Neural progenitor cell (in vitro differentiated cells): ENCODE measurements at regions not wholly inside any gene's neighbourhood (a gene's known extent, or its start where the extent isn't known, plus 50 kb on each side); places are given as distances from the start of the nearest gene placed in this dataset.

Experiments
- DNase-seq: peaks from one replicate; pipeline ENCODE4 v3.0.0-alpha.2; 2016; ENCODE audit warnings: low spot score
- H2AFZ ChIP-seq: fragments of 200-600 bp; sonication (generic); replicated peaks from 2 replicates; pipeline ENCODE4 v1.6.1; 2016; ENCODE audit warnings: antibody characterized with exemption
- H3F3A ChIP-seq: fragments of 200-600 bp; sonication (generic); 2 replicates; pipeline ENCODE4 v1.6.1; 2016; ENCODE audit warnings: antibody characterized with exemption, low read depth
- H3K27ac ChIP-seq: fragments of 200-600 bp; sonication (generic); 2 replicates; pipeline ENCODE4 v1.5.1; 2016; ENCODE audit warnings: mild to moderate bottlenecking
- H3K27me3 ChIP-seq: fragments of 200-600 bp; sonication (generic); 2 replicates; pipeline ENCODE4 v1.6.1; 2016; ENCODE audit warnings: mild to moderate bottlenecking, moderate library complexity
- H3K36me3 ChIP-seq: fragments of 200-600 bp; sonication (generic); 2 replicates; pipeline ENCODE4 v1.5.1; 2016
- H3K4me1 ChIP-seq: fragments of 200-600 bp; sonication (generic); 2 replicates; pipeline ENCODE4 v1.6.1; 2016; ENCODE audit warnings: mixed run types
- H3K4me2 ChIP-seq: fragments of 200-600 bp; sonication (generic); 2 replicates; pipeline ENCODE4 v1.6.1; 2016
- H3K4me3 ChIP-seq: fragments of 200-600 bp; sonication (generic); 2 replicates; pipeline ENCODE4 v1.5.1; 2016
- H3K79me2 ChIP-seq: fragments of 200-600 bp; sonication (generic); 2 replicates; pipeline ENCODE4 v1.6.1; 2016; ENCODE audit warnings: low read depth
- H3K9ac ChIP-seq: fragments of 200-600 bp; sonication (generic); 2 replicates; pipeline ENCODE4 v1.6.1; 2016
- H3K9me3 ChIP-seq: fragments of 200-600 bp; sonication (generic); 2 replicates; pipeline ENCODE4 v1.5.1; 2016; ENCODE audit warnings: low read depth
- H4K20me1 ChIP-seq: fragments of 200-600 bp; sonication (generic); 2 replicates; pipeline ENCODE4 v1.6.1; 2016; ENCODE audit warnings: low read depth
- H3K27ac Mint-ChIP-seq: 3 replicates; pipeline ENCODE4 v1.8.0; 2021; ENCODE audit warnings: mixed read lengths
- H3K27me3 Mint-ChIP-seq: 2 replicates; pipeline ENCODE4 v1.8.0; 2022; ENCODE audit warnings: low read depth, mild to moderate bottlenecking, inconsistent platforms, moderate library complexity, mixed read lengths; ENCODE audit not compliant: insufficient read depth
- H3K36me3 Mint-ChIP-seq: 3 replicates; pipeline ENCODE4 v1.8.0; 2021; ENCODE audit warnings: mixed read lengths
- H3K4me1 Mint-ChIP-seq: 3 replicates; pipeline ENCODE4 v1.8.0; 2021; ENCODE audit warnings: mixed read lengths
- H3K4me3 Mint-ChIP-seq: 3 replicates; pipeline ENCODE4 v1.8.0; 2021; ENCODE audit warnings: mild to moderate bottlenecking, moderate library complexity, mixed read lengths
- H3K9me3 Mint-ChIP-seq: 3 replicates; pipeline ENCODE4 v1.8.0; 2020; ENCODE audit warnings: mixed read lengths
- EZH2 ChIP-seq: fragments of 200-600 bp; sonication (generic); IDR thresholded peaks from 2 replicates; pipeline ENCODE4 v1.6.1; 2017; ENCODE audit warnings: antibody characterized with exemption, mild to moderate bottlenecking, moderate library complexity
- EZH2phosphoT487 ChIP-seq: fragments of 200-600 bp; sonication (generic); IDR thresholded peaks from 2 replicates; pipeline ENCODE4 v1.6.1; 2017; ENCODE audit warnings: antibody characterized with exemption
- TF ChIP-seq, protein P1 (sequence below): fragments of 200-600 bp; sonication (generic); IDR thresholded peaks from 2 replicates; pipeline ENCODE4 v1.5.1; 2017; ENCODE audit warnings: antibody characterized with exemption, mild to moderate bottlenecking

DNA sequence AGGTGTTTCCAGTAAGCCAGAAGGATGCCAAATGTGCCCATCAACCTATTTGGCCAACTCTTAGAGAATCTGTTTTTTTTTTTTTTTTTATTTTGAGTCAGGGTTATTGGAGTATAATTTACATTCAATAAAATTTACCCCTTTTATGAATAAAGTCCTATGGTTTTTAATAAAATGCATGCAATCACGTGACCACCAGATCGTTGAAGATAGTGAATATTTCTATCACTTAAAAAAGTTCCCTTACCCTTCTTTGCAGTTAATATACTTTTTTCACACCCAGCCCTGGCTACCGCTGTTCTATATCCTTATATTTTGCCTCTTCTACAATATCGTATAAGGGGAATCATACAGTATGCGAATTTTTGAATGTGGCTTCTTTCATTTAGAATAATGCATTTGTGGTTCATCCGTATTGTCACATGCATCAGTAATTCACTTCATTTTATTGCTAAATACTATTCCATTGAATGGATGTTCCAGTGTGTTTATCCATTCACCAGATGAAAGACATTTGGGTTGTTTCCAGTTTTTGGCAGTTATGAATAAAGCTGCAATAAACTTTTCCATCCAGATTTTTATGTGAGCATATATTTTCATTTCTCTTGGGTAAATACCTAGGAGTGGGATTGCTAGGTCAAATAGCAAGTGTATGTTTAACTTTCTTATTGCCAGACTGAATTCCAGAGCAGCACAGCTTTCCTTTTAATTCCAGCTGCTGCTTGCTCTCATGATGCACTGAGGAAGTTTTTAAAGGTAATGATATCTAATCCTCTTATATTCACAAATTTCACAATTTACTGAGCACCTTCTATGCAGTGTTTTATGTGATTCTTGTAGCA is 156.3 kb upstream of the NT5C1B start:
- Histone ChIP-seq H3F3A (no peaks in the 10 kb centered on the region), H4K20me1 (no peaks in the 10 kb centered on the region), H3K79me2 (no peaks in the 10 kb centered on the region), H3K9ac (no peak overlapping the region), H3K27me3 (peaks cover 23% of the 10 kb centered on the region), H2AFZ (no peak overlapping the region), H3K4me1 (no peaks in the 10 kb centered on the region), H3K27ac (no peak overlapping the region), H3K4me3 (no peak overlapping the region), H3K36me3 (no peaks in the 10 kb centered on the region), H3K9me3 (no peaks in the 10 kb centered on the region), H3K4me2 (no peak overlapping the region)
- no peaks in the 10 kb centered on the region for H3K27me3 Mint-ChIP-seq
- no peak overlapping the region for H3K4me3 Mint-ChIP-seq
- no peak for DNase-seq
- no peak overlapping the region for H3K27ac Mint-ChIP-seq
- no peaks in the 10 kb centered on the region for H3K9me3 Mint-ChIP-seq
- H3K36me3 Mint-ChIP-seq, result no peaks in the 10 kb centered on the region
- peaks cover 4% of the 10 kb centered on the region for H3K4me1 Mint-ChIP-seq
- TF ChIP-seq EZH2 (no peak), EZH2phosphoT487 (no peak)
- TF ChIP-seq, protein P1, sequence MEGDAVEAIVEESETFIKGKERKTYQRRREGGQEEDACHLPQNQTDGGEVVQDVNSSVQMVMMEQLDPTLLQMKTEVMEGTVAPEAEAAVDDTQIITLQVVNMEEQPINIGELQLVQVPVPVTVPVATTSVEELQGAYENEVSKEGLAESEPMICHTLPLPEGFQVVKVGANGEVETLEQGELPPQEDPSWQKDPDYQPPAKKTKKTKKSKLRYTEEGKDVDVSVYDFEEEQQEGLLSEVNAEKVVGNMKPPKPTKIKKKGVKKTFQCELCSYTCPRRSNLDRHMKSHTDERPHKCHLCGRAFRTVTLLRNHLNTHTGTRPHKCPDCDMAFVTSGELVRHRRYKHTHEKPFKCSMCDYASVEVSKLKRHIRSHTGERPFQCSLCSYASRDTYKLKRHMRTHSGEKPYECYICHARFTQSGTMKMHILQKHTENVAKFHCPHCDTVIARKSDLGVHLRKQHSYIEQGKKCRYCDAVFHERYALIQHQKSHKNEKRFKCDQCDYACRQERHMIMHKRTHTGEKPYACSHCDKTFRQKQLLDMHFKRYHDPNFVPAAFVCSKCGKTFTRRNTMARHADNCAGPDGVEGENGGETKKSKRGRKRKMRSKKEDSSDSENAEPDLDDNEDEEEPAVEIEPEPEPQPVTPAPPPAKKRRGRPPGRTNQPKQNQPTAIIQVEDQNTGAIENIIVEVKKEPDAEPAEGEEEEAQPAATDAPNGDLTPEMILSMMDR, result no peak

DNA sequence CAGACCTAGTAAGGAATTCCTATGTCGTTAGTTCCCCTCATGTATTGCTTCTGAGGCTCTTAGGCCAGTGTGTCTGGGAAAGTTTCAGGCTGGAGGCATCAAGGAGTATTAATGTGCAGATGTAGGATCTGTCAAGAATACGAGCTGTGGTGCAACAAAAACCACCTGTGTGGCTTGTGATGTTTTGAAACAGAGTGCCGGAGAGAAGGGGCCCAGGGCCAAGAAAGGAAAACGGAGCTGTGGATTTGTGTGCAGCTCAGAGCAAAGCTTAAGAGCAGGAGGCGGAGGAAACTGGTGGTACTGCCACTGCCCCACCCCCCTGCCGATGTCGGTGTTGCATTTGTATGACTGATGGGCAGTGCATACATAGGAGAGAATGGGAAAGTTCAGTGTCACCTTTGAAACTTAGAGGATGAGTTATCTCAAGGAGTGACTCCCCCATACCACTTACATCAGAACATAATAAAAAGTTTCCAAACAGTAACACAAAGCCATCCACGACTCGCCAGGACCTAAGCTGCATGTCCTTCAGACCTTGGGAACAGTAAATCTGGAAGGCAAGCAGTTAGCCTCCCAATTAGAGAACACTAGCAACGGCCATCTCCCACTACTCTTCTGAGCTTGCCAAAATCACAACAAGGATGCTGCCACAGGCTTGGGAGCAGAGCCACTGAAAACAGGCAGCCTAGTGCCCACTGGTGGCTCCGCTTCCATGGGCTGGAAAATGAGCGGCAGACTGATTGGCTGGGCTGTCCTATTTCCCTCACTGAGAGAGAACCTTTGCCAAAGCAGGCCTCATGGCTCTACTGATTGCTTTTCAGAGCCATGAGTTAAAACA is 152.7 kb upstream of the NT5C1B start:
- Histone ChIP-seq H4K20me1 (no peaks in the 10 kb centered on the region), H3K27me3 (no peaks in the 10 kb centered on the region), H3K36me3 (no peaks in the 10 kb centered on the region), H3K27ac (no peak overlapping the region), H2AFZ (no peak overlapping the region), H3K9me3 (no peaks in the 10 kb centered on the region), H3K4me2 (no peak overlapping the region), H3K4me1 (no peaks in the 10 kb centered on the region), H3F3A (no peaks in the 10 kb centered on the region), H3K9ac (no peak overlapping the region), H3K79me2 (no peaks in the 10 kb centered on the region), H3K4me3 (no peak overlapping the region)
- H3K27me3 Mint-ChIP-seq, result no peaks in the 10 kb centered on the region
- no peak overlapping the region for H3K27ac Mint-ChIP-seq
- peaks cover 4% of the 10 kb centered on the region for H3K4me1 Mint-ChIP-seq
- TF ChIP-seq EZH2phosphoT487, result no peak
- TF ChIP-seq, protein P1, result no peak
- TF ChIP-seq EZH2, result no peak
- no peaks in the 10 kb centered on the region for H3K9me3 Mint-ChIP-seq
- no peak overlapping the region for H3K4me3 Mint-ChIP-seq
- H3K36me3 Mint-ChIP-seq, result no peaks in the 10 kb centered on the region
- DNase-seq, result no peak

DNA sequence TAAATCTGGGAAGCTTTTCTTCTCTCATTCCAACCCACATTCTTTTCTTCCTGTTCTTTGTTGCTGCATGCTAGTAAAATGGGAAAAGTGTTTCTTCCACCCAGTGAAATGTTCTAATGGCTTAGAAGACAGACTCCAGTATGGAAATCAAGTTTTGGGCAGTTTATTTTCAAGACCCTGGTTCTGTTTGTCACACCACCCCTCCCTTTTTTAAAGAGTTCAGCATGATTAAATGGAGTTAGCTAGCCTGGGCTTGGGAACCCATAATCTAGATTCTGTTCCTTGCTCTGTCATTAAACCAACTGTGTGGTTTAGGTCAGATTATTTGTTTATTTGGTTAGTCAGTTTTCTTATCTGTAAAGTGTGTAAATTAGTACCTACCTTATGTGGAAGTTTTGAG is 151.8 kb upstream of the NT5C1B start:
- Mint-ChIP-seq H3K36me3 (no peaks in the 10 kb centered on the region), H3K27me3 (no peaks in the 10 kb centered on the region), H3K4me3 (no peak overlapping the region), H3K9me3 (no peaks in the 10 kb centered on the region), H3K27ac (no peak overlapping the region), H3K4me1 (peaks cover 4% of the 10 kb centered on the region)
- H3K4me1 ChIP-seq, result no peaks in the 10 kb centered on the region
- no peak overlapping the region for H3K4me3 ChIP-seq
- H3K27ac ChIP-seq, result no peak overlapping the region
- DNase-seq, result no peak
- H2AFZ ChIP-seq, result no peak overlapping the region
- H3K9ac ChIP-seq, result no peak overlapping the region
- no peaks in the 10 kb centered on the region for H3K9me3 ChIP-seq
- H3K79me2 ChIP-seq, result no peaks in the 10 kb centered on the region
- no peaks in the 10 kb centered on the region for H4K20me1 ChIP-seq
- no peaks in the 10 kb centered on the region for H3K27me3 ChIP-seq
- H3F3A ChIP-seq, result no peaks in the 10 kb centered on the region
- no peak overlapping the region for H3K4me2 ChIP-seq
- H3K36me3 ChIP-seq, result no peaks in the 10 kb centered on the region
- TF ChIP-seq EZH2, result no peak
- TF ChIP-seq EZH2phosphoT487, result no peak
- TF ChIP-seq, protein P1, result no peak
